ENCODE measurements at regions not wholly inside any gene's neighbourhood (a gene's known extent, or its start where the extent isn't known, plus 50 kb on each side); places are given as distances from the start of the nearest gene placed in this dataset.

GRCh38 chr16:80437707-80438106, 103.1 kb upstream of the DYNLRB2 start:
- no peak for TF ChIP-seq CTCF (conservative IDR thresholded peaks at IDR 0.05)
- no peak for TF ChIP-seq ZFX (IDR thresholded peaks at IDR 0.05)

Measured in C4-2B (cell line).